NCI-H748 treated with DMSO at 0.1 percent for 48 hours (cell line): ENCODE measurements at regions not wholly inside any gene's neighbourhood (a gene's known extent, or its start where the extent isn't known, plus 50 kb on each side); places are given as distances from the start of the nearest gene placed in this dataset.

Source experiments
- DNase-seq: peaks from one replicate; lab custom pipeline; 2025; lab: John Stamatoyannopoulos, UW

GRCh38 chr5:124664287-124664686 is 82.2 kb downstream of the ZNF608 start:
- no peak for DNase-seq

DNA sequence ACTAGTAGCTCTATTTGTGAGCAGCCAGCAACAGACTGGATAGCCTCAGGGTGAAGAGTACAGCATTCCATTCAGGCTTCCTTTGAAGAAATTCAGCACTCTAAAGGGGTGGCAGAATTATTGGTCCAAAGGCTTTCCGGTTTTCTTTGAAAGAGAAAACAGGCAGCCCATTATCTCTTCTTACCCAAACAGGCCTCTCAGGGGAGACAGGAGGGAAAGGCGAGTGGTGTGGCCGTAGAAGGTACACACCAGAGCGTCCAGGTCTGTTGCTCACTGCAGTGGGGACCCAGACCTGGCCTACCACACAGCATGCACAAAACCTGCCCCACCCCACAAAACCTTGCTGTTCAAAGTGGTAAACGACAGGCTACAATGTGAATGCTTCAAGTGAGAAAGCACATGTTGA is 83.3 kb downstream of the ZNF608 start:
- no peak for DNase-seq

DNA sequence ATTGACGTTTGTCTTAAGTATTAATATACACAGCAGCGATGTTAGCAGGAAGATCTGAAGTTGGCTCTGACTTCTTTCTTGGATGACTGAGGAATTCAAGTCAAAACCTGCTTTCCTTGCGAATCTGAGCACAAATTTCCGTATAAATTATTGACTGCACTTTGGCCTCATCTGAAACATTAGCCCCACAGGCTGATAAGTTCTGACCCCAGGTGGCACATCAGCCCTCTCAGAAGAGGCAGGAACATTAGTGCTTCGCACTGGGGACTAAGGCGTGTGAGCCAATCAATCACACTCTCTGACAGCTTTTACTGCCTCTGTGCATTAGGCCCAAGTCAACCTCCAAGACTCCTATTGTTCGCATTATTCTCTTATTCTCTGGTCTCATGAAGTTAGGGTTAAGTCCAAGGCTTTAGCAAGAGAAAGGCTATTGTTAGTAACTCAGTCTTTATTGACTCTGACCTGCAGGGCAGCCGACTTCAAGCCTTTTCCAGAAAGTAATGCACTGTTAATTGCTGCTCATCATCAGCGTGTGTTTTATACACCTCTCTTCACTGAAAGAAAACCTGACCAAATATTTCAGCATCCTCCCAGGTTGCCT is 84.2 kb downstream of the ZNF608 start:
- DNase-seq: peak; percentile 90

DNA sequence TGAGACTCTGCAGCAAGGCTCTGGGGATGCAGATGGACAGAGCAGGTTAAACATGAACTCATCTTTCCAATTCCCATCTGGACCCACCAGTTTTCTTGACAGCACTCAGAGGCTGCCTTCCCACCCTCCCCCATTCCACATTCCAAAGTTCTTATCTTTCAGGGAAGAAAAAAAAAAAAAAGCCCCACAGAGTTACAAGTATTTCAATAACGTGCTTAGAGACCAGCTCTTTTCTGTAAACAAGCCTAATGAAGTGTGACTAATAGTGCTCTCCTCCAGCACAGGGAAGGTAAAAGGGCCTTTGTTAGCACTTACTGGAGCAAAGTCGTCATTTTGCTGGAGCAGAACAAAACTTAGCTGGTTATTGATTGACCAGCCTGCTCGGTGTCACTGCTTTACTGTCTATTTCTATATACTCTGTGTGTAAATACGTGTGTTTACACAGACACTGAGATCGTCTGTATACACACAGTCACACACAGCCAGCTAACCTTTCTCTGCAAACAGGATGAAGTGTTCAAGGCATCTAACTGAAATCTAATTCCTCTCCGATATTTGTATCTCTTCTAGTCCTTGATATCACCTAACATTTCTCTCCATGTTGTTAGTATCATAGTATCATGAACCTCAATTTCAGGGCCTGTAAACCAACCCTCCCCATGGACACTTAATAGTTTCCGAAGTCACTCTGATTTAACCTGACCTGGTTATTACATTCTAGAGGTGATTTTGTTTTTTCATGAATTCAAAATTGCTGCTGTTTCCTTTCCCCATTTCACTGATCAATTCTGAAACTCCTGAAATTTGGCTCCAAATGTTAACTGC is 84.9 kb downstream of the ZNF608 start:
- peak; percentile 93 for DNase-seq

DNA sequence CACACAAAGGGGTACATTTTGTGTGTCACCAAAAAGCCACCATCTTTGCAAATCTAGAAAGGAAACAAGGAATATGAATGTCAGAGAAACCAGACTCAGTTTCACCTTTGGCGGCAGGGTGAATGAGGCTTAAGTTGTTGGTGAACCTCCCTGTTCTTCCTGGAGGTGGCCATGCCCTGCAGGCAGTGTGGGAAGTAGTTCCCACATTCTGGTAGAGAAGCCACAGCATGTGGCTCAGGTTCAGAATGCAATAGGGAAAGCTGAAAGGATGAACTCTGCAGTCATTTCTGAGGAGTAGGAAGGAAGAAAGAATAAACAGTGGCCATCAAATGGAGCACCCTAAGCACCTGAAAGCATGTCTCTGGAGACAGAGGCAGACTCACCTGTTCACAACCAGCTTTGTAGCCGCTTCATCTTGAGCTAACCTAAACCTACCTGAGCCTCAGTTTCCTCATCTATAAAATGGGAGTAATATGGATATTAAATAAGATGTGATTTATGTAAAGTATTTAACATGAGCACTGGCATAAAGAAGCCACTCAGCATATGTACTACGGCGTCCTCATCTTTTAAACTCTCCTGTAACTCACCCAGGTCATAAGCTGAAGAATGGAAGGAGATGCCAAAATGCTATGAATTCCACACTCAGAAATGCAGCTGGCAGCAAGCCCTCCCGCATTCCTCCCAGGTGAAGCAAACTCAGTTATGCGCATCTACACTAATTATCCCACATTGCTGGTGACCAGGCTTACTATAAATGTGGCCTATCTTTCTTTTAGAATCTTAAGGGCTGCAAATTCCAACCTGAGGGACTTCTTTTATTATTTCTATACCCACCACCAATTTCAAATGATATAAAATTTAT is 86.0 kb downstream of the ZNF608 start:
- peak; percentile 51 for DNase-seq

DNA sequence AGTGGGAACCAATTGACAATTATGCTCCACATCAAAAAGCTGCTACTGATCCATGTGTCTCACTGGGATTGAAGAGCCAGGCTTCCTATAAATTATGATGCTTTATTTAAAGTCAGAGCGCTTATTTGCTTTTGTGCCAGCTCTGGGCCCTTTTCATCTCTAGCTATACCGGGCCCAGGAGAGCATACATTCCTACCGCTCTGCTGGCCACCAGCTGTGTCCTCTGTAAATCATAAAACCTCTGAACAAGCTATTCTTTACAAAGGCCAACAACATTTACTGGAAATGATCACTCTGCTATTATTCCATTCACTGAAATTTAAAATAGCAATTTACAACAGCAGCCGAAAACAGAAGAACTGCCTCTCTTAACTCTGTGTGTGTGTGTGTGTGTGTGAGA is 86.6 kb downstream of the ZNF608 start:
- DNase-seq: peak; percentile 84

DNA sequence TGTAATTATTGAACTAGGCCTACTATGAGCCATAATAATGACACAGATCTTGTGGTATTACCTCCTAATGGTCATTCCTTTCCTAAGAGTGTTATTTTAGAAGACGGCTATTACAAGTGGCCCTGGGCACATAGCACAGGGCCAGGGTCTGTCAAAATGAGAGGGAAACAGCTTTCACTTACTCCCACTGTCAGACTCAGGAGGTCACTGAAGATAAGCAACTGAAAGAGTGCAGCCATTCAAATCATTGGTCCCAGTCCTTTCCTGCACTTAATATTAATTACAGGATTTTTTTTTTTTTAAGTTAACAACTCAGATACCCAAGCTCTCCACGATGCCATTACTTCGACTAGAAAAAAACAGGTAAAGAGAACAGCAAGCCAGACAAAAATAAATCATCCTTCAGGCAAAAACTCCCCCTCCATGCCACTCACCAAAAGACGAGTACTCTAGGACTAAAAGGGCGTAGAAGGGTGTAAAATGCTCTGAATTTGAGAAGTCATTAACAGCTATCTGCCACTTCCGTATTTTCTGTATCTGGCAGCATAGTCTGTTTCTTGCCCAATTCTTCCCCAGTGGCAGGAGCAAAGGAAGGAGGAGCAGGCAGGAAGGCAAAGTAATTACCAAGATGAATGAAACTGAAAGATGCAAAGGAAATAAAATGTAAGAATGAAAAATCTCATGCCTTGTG is 87.4 kb downstream of the ZNF608 start:
- no peak for DNase-seq

- DNase-seq: peak; percentile 99
Observed at GRCh38 chr5:124655921-124656511, 90.4 kb downstream of the ZNF608 start.

DNA sequence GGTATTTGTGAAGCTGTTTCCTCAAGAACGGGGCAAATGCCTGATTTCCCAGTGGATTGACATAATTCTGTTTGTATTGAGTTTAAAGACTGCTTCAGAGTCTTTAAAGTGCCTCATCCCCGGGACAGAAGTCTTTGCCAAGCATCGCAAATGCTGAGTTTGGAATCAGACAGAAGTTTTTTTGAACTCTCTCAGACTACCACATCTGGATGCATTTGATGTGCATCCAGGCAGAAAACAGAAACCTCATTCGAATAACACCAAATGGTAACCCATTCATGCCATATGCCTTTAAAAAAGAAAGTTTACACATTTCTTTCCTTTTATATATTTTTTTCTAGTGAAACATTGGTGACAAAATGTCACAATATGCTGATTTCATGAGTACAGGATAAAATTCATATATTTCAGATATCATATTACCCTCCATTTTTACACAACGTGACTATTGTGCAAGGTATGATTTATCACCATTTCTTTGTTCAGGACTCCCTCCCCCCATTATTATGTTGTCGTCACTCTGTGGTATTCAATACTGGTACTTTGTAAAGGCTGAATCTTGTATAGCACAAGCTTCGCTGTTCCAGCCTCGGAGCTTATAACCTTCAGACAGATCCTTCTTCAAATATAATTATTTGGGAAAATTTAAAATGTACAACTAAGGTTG is 91.1 kb downstream of the ZNF608 start:
- no peak for DNase-seq

DNA sequence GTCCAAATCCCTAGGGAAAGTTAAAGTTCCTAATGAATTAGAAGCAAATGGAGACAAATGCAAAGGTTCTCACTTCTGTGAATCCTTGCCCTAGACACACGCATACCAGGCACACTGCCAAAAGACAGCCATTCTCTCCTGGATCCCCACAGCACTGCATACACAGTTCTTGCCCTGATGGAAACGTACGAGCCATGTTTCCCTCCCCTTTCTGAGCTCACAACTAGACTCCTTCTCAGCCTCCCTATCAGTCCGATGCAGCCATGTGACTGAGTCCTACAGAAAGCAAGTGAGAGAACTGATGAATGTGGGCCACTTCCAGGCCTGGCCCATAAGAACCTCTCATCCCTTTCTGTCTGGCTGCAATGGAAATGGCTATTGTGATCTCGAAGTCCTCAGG is 92.0 kb downstream of the ZNF608 start:
- DNase-seq: no peak

DNA sequence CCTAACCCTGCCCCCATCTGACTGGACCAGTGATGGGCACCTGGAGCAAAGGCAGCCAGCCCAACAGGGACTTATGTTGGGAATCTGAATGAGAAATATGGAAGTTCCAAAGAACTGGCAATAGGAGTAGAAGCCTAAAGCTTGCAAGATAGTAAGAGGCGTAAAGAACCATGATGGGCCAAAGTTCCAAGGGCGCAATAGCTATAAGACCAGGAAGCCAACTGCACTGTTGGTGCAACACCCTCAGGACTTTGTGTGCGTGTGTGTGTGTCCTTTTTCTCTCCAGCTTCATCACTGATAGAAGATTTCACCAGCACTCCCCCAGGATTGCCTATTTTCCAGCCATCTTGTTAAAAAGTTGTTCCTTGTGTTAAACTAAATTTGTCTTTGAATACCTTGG is 92.8 kb downstream of the ZNF608 start:
- no peak for DNase-seq

DNA sequence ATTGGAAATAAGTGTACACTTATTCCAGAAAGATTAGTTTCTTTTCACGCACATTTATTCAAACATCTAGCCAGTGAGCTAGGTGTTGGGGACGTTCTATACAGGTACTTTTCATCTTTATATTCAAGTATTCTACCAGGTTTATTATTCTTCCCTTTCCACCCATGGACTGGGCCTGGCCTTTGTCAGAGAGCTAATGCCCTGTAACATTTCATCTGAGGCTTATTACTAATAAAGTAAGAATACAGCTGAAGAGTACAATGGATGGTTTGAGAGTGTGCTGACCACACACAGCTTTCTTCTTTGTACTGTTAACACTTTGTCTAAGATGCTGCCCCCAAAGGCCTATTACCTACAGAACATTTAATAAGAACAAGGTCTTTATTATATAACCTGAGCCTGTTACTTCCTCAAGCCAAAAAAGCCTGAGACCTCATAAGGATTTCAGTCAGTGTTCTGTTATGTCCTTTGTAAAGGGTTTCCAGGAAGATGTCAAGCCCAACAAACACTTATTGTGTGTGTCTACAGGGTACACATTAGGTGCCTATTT is 93.5 kb downstream of the ZNF608 start:
- no peak for DNase-seq

GRCh38 chr5:124652514-124652819 is 94.0 kb downstream of the ZNF608 start:
- DNase-seq: no peak

DNA sequence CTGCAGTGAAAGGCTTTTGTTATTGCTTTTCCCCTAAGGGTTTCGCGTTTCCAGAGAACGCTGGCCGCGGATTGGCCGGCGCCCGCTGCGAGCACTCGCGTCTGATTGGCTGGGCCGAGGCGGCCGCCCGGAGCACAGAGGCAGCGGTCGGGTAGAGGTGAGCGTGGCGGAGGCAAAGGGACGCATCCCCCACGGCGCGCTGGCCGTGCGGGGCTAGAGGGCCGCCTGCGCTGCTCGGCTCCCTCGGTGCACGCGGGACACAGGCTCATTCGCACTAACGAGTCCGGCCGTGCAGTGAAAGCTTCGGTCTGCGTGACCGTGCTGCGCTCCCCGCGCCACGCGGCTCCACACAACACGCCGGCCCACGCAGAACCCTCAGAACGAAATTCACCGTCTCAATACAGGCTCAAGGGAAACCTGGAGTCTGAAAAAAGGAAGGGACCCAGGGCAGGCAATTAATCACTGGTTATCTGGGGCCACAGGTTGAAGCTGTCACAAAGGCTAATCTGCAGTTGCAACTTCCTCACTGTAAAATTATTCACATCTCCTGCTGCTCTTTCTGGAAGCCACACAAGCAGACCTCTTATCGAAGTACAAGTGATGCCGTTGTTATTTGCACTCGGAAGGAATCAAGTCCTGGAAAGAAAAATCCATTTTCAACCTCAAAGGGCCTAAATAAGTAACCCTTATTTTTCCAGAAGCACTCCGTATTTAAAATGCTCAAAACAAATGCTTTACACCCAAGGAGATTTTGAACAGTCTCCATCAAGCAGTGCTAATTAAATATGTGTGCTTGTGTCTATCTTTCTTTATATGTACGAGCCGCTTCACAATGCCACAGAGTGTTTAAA is 94.6 kb downstream of the ZNF608 start:
- DNase-seq: peak; percentile 82

DNA sequence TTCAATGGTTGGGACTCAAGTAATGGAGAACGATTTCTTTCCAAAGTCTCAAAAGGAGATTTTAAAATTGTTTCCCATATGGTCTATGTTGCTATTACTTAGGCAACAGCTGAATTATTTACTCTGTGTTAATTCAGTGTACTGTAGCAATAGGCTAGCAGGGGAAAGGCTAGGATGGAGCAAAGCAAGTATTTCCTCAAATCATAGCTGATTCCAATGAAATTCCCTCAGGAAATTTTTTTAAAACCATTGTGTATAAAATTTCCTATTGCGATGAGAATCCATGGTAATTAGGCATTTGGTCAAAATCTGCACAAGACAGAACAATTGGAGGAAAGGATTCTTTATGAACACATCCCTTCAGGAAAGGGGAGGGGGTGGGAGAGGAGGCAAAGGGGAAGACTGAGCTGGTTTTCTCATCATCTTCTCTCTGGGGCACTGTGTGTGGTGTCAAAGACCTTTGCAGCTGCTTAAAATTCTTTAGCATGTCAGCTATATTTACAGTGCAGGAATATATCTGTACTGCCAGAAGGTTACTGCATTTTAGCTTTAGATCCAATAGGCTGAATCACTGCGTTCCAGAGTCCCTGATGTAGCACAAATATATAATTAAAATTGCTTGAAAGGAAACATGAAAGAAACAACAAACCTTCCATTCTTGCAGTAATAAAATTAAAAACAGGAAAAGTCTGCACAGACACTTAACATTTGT is 95.3 kb downstream of the ZNF608 start:
- no peak for DNase-seq

GRCh38 chr5:124650147-124650561 is 96.3 kb downstream of the ZNF608 start:
- no peak for DNase-seq

- peak; percentile 98 for DNase-seq
Observed at GRCh38 chr5:124649491-124650146, 96.8 kb downstream of the ZNF608 start.

DNA sequence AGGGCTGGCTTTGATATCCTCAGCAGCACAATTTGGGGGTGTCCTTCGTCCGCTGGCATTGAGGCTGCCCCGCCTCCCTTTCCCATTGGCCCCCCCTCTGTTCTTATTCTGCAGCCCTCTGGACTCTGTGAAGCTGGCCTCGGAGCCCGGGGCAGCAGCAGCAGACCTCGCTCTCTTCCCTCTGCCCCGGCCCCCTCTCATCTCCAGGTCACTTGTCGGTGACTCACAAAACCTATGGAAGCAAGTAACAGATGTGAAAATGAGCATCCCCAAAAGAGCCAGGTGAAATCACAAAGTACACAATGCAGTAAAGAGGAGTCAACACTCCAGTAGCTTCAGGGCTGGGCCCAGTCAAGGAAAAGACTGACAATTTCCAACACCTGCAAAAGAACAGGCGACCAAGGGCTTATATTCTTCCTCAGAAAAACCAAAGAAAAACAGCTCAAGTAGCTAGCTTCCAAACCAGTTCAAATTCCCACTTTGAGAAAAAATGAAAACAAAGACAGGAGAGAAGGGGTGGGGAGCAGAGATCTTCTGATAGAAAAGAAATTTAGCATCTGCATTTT is 97.5 kb downstream of the ZNF608 start:
- DNase-seq: peak; percentile 79

GRCh38 chr5:124647352-124647751 is 99.1 kb downstream of the ZNF608 start:
- no peak for DNase-seq
